NCI-H2196 (cell line): ENCODE measurements at regions not wholly inside any gene's neighbourhood (a gene's known extent, or its start where the extent isn't known, plus 50 kb on each side); places are given as distances from the start of the nearest gene placed in this dataset.

Source experiments
- DNase-seq: peaks from one replicate; lab custom pipeline; 2025; ENCODE audit not compliant: unreplicated experiment; lab: John Stamatoyannopoulos, UW

DNA sequence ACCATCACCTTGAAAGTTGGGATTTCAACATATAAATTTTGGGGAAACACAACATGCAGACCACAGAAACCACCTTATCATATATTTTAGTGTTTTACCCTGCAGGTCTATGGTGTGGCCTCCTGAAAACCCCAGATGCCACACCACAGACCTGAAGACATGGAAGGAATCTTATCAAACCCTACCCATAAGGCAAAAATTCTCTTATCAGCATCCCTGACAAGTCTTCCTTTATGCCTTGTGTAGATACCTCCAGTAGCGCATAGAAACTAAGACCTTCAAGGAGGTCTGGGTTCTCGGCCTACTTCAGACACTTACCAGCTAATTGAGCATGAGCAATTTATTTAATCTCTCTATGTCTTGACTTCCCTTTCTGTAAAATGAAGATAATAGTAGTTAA is 59.1 kb upstream of the SLC14A2 start:
- no peak for DNase-seq

DNA sequence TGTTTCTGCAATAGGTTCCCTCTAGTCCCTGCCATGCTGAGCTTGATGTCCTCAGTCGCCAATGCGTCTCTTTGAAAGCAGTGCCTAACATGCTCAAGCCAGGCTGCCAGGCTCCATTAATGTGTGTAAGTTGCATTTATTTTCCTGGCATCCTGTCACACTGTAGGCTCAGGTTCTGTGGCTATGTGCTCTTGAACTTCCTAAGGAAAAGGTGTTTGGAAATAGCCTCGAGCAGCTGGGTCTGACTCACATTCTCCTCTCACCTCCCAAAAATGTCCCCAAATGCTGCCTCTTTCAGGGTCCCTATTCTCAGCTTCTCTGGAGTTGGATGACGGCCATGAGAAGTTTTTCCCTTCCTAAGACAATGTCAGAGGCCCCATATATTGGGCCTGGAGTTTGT is 58.0 kb upstream of the SLC14A2 start:
- no peak for DNase-seq

GRCh38 chr18:45557779-45558178 is 57.5 kb upstream of the SLC14A2 start:
- no peak for DNase-seq

GRCh38 chr18:45559258-45559657 is 56.0 kb upstream of the SLC14A2 start:
- DNase-seq: no peak

DNA sequence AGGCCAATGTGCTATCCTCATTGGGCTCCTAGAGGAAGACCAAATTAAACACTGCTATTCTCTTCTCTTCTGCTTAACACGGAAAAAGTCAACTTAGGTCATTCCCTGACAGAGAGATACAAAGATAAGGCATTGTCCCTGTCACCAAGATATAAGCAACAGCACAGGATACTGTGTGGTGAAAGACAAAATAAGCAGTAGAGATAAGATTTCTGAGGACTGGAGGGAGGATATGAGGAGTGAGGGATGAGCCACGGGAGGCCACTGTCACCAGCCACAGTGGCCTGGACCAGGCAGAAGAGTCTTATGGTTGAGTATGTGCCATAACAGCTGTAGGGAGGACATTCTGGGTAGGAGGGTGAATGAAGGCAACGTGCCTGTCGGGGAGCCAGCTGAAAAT is 54.4 kb upstream of the SLC14A2 start:
- no peak for DNase-seq

DNA sequence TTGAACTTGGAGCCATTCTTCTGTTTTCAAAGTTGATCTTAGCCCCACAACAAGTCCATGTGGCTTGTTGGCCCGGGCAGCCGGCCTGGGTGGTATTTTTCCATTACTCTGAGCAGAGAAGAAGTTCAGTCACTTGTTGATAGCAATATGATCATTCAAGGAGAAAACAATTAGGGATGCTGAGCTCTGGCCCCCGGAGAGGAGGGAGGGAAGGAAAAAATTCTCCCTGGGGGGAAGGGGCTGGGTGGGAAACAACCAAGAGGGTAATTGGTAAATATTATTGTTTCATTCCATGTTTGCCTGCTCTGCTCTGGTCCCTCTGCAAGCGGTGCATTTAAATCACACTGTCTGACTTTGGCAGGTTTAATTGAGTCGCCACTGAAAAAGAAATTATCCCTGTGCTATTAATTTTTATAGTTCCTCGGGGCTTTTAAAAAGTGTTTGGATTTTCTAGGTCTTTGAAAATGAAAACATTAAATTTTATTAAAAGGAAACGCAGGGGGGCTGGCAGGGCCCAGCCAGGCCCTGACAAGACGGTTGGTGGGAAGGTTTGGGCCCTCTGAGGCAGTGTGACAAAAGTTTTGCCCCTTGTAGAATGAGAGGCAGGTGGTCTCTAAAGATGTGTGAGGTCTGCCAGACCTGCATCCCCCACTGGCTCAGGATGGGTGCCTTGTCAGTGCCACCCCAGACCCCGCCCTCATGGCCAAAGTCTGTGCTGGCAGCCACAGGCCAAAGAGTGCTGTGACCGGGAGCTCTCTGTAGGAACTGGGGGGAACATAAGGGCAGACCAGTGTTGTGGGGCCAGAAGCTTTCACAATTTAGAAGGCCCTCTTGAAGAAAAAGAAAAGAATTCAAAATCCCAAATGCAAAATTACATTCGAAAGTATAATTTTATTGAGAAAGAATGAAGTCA is 52.5 kb upstream of the SLC14A2 start:
- DNase-seq: no peak

DNA sequence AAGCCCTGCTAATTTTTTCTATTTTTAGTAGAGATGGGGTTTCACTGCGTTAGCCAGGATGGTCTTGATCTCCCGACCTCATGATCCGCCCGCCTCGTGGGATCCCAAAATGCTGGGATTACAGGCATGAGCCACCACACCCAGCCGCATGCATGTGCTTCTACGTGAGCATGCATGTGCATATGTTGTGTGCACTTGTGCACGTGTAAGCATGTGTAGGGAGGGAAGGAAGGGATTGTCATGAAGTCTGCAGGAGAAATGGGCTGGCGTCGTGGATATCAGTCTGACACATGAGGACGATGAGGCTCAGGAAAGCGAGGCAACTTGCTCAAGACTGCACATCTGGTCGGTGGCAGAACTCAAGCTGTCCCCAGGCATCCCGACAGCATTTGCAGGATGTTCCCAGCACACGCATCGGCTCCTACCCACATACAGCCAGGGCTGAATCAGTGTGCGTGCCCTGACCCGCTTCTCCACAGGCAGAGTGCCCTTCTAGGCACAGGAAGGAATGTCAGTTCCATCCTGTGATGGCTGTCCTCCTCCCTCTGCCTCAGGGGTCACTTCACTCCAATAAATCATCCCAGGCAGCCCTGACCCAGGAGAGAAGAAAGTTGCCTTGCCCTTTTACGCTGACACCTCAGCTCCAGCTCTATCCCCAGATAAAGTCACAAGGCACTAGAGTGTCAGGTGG is 49.9 kb upstream of the SLC14A2 start:
- DNase-seq: no peak
